HG03439 (cell line): ENCODE measurements at regions not wholly inside any gene's neighbourhood (a gene's known extent, or its start where the extent isn't known, plus 50 kb on each side); places are given as distances from the start of the nearest gene placed in this dataset.
"Not testable (repeated sequence)": the region's sequence is repeated elsewhere in the genome, so short reads cannot be mapped to it uniquely, and the experiment has no call there.

ENCODE experiments used
- ATAC-seq: cut with Tn5 transposase; IDR thresholded peaks from one replicate; pipeline ENCODE4 v1.9.1; 2021; ENCODE audit warnings: mild to moderate bottlenecking, moderate library complexity; ENCODE audit not compliant: unreplicated experiment

GRCh38 chr10:5268743-5269142 is 72.1 kb downstream of the AKR1C4 start:
- no peak for ATAC-seq

DNA sequence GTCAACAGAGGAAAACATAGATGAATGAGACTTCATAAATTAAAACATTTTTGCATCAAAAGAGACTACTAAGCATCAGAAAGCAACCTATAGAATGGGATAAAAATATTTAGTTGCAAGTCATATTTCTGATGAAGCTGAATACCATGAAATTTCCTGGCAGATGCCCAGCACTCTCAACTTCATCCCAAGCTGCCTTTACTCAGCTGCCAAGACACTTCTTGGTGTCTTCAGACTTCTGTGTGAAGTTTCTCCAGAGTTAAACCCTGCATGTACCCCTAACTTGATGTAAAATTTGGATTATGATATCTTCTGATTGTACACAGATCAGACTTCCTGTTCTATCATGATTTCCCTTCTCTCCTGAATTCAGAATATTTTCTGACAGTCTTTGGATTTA is 73.2 kb downstream of the AKR1C4 start:
- ATAC-seq, result no peak

DNA sequence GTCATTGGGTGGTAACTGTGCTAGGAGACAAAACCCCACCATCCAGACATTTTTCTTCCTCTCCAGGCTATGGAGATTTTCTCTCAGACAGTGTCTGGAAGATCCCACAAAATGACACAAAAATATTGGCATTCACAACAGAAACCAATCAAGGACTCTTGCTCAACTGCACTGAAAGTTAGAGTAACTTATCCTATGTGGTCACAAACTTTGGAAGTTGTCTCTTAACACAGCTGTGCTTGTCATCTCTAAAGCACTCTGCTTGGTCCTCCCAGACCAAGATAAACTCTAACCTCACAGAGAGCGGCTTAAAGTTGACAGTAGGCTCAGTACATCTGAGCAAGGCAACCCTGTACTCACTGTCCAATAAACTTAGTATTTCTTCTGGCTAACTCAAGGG is 74.9 kb downstream of the AKR1C4 start:
- ATAC-seq, result no peak

DNA sequence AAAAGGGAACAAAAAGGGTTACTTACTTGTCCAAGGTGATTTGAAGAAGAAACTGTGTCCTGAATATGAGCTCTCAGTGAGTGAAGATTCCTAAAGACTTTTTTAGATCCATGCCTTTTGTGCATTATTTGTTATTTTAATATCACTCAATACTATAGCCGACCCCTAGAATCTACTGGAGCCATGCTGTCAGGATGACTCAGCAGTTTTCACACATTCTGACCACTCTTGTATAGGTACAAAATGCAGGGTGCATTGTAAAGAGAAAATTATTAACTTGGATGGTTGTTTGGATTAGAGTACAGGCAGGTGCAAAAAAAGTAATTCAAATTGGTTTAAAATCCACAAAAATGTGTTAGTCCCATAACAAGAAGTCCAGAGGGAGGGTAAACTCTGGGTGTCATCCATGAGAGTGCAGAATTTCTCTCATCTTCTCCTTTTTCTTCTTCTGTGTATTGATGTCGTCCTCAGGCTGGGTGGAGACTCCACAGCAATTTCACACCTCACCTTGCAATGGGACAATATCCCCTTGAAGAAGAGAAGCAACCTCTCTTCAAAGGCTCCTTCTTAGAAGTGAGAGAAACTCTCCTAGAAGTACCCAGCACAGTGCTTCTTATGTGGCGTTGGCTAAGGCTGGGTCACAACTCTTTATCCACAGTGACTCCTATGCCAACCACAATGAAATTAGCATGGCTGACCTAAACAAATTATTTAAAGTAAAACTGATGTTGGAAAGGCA is 75.6 kb downstream of the AKR1C4 start:
- no peak for ATAC-seq

- no peak for ATAC-seq
Observed at GRCh38 chr10:5274795-5275194, 78.2 kb downstream of the AKR1C4 start.

DNA sequence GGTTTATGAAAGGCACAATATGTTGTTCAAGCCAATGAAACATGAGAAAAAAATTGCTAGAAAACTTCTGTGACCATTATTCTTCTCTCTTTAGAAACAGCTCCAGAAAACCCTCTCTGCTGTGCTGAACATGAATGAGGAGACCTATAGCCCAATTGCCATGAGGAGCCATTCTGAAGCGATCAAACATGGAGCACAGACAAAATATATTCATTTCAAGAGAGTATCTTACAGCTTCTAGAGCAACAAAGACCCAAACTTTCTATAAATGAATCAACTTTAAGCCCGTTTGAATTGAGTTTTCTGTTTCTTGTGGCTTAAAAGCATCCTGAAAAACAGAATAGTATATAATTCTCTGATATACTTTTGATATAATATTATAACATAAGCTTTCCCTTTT is 83.4 kb upstream of the UCN3 start:
- no peak for ATAC-seq

GRCh38 chr10:5282137-5282536 is 82.6 kb upstream of the UCN3 start:
- ATAC-seq, result no peak

DNA sequence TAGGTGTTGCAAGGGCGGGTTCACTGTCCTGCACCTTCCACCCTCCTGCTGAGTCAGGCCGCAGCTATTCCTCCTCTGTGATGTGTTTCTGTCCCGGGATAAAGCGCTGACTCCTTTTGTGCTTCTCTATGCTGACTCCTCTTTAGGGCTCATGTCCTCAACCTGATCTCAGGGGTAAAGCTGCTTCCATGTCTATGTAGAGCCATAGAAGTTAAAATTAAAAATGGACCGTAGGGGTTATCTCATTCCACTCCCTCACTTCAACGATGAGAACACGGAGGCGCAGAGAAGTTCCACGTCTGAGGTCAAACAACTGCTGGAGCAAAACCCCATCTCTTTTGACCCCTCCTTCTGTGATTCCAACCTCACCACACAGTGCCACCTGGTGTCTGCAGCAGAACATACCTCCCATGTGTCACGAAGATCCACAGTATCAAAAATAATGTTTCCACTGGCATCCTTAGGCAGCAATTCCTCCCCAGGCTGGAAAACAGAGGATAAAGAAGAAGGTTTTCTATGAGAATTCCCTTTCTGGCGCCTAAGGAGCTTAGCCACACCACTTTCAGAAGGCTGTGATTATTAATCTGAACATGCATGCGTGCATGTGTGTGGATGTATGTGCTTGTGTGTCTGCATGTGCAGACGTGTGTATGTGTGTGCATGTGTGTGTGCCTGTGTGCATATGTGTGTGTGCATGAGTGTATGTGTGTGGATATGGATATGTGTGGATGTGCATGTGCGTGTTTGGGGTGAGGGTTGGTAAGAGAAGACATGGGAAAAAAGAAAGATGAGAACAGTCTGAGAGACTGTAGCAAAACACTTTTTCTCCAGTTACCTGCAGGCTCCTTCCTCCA is 81.2 kb upstream of the UCN3 start:
- peak; percentile 73 for ATAC-seq

- ATAC-seq, result no peak
Observed at GRCh38 chr10:5284311-5285057, 80.3 kb upstream of the UCN3 start.

DNA sequence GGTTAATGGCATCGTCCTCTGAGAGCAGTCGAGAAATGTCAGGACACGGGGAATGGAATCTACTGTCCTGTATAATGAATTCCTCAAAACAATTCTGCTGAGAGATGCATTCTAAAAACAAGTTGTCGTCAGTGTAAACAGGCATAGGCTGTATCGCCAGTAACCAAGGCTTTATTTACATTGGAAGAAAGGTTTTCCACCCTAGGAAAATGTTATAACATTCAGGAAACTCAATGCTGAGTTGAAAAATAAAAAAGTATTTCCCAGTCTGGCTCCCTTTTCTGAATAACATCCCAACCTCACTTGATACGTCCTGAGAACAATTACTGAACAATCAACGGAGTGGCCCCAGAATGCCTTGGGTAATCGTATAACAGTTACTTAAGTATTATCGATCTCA is 79.6 kb upstream of the UCN3 start:
- ATAC-seq, result no peak

- ATAC-seq, result no peak
Observed at GRCh38 chr10:5288359-5288758, 76.4 kb upstream of the UCN3 start.

- ATAC-seq, result not testable (repeated sequence)
Observed at GRCh38 chr10:5289228-5289627, 75.5 kb upstream of the UCN3 start.

GRCh38 chr10:5291501-5292195 is 73.1 kb upstream of the UCN3 start:
- no peak for ATAC-seq

- no peak for ATAC-seq
Observed at GRCh38 chr10:5292196-5292735, 72.5 kb upstream of the UCN3 start.

- not testable (repeated sequence) for ATAC-seq
Observed at GRCh38 chr10:5292970-5293369, 71.8 kb upstream of the UCN3 start.

- no peak for ATAC-seq
Observed at GRCh38 chr10:5293691-5294550, 70.8 kb upstream of the UCN3 start.

- ATAC-seq, result no peak
Observed at GRCh38 chr10:5297466-5297865, 67.3 kb upstream of the UCN3 start.

DNA sequence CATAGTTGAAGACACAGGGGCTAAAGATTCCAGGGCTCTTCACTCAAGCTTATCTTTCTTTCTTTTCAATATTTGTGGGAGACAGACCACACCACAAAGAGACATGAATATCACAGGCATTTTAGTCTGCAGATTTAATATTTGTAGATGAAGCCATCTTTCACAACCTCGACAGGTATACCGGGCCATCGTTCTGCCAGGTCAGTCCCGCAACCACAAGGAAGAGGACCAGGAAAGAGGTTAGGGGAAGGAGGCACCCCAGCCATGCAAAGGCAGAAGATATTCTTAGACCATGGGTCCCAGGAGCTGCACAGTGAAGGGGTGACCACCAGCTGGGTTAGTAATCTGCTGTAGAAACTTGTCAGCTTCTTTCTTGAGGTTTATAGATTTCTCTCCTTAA is 66.8 kb upstream of the UCN3 start:
- no peak for ATAC-seq

- ATAC-seq, result no peak
Observed at GRCh38 chr10:5299950-5300349, 64.8 kb upstream of the UCN3 start.

- ATAC-seq, result no peak
Observed at GRCh38 chr10:5303504-5303903, 61.3 kb upstream of the UCN3 start.
